HepG2 (cell line): ENCODE measurements at regions not wholly inside any gene's neighbourhood (a gene's known extent, or its start where the extent isn't known, plus 50 kb on each side); places are given as distances from the start of the nearest gene placed in this dataset.

ENCODE experiments used
- ATAC-seq: fragments of 200-7000 bp; cut with Tn5 transposase; 3 replicates; pipeline ENCODE4 v1.9.1; 2020; ENCODE audit warnings: mild to moderate bottlenecking, moderate library complexity
- BruUV-seq: library from RNA; stranded (reverse); fragments of 400-500 nt; replicated peaks from 2 replicates; lab custom pipeline; 2021; lab: Mats Ljungman, UMichigan
- CTCF ChIA-PET: fragments of 300-600 bp; formaldehyde crosslinking; extraction: SDS; loops from one replicate; lab custom pipeline; 2021; ENCODE audit warnings: low total read pairs, inconsistent platforms, low intra/inter-chr PET ratio; lab: Yijun Ruan, JAX
- POLR2A ChIA-PET: fragments of 350-600 bp; sonication (Branson Sonifier 250); formaldehyde crosslinking; loops from one replicate; lab custom pipeline; 2020; ENCODE audit warnings: antibody characterized with exemption, inconsistent platforms; lab: Yijun Ruan, JAX
- DNase-seq: peaks from one replicate; pipeline ENCODE4 v3.0.0-alpha.2; 2015; ENCODE audit warnings: low spot score
- FAIRE-seq: peaks from 3 replicates; lab custom pipeline; 2011; peaks lifted over from hg19 to GRCh38; lab: Jason Lieb, UNC
- H2AFZ ChIP-seq: one replicate; pipeline ENCODE4 v1.6.1; 2011; ENCODE audit warnings: low read length, inconsistent platforms
- H3K27ac ChIP-seq: fragments of 300-600 bp; 3 replicates; pipeline ENCODE4 v1.8.0; 2011; ENCODE audit warnings: mixed run types, mild to moderate bottlenecking, mixed read lengths, low read length, inconsistent platforms; ENCODE audit not compliant: insufficient read depth; ENCODE audit errors: extremely low read length
- H3K27me3 ChIP-seq, 2 experiments: fragments of 200-600 bp in 1 of 2; 2 replicates in 1 of 2; 3 replicates in 1 of 2; pipeline versions ENCODE4 v1.6.0 to v1.8.0; 2011; ENCODE audit warnings: low read length in 2 of 2, mild to moderate bottlenecking in 2 of 2, moderate library complexity in 2 of 2, inconsistent platforms in 1 of 2; ENCODE audit not compliant: insufficient read depth in 2 of 2, control insufficient read depth in 1 of 2
- H3K36me3 ChIP-seq, 2 experiments: fragments of 200-600 bp in 1 of 2; replicated peaks in 1 of 2; 2 replicates in 1 of 2; 3 replicates in 1 of 2; pipeline versions ENCODE4 v1.5.1 to v1.8.0; 2011; ENCODE audit warnings: low read length in 2 of 2, inconsistent platforms in 1 of 2; ENCODE audit not compliant: insufficient read depth in 2 of 2, control insufficient read depth in 1 of 2
- H3K4me1 ChIP-seq: 2 replicates; pipeline ENCODE4 v1.5.1; 2012; ENCODE audit warnings: low read length, inconsistent platforms; ENCODE audit not compliant: insufficient read depth
- H3K4me2 ChIP-seq: 2 replicates; pipeline ENCODE4 v1.6.0; 2011; ENCODE audit warnings: low read depth, low read length, inconsistent platforms
- H3K4me3 ChIP-seq, 3 experiments: fragments of 200-600 bp in 1 of 3; sonication (generic), shearing (Covaris generic) in 1 of 3; replicated peaks in 1 of 3; 2 replicates each; pipeline ENCODE4 v1.5.1; 2011 to 2016; ENCODE audit warnings: low read length in 3 of 3, inconsistent platforms in 2 of 3, low read depth in 2 of 3, mild to moderate bottlenecking in 2 of 3, control low read depth in 1 of 3, mixed read lengths in 1 of 3; ENCODE audit not compliant: insufficient read depth in 1 of 3
- H3K79me2 ChIP-seq: one replicate; pipeline ENCODE4 v1.6.1; 2011; ENCODE audit warnings: low read length, inconsistent platforms; ENCODE audit not compliant: insufficient read depth
- H3K9ac ChIP-seq: 2 replicates; pipeline ENCODE4 v1.6.0; 2011; ENCODE audit warnings: mild to moderate bottlenecking, low read depth, low read length, inconsistent platforms; ENCODE audit not compliant: insufficient read depth
- H3K9me3 ChIP-seq: 2 replicates; pipeline ENCODE4 v1.5.1; 2012; ENCODE audit warnings: mild to moderate bottlenecking, low read length
- H4K20me1 ChIP-seq: 2 replicates; pipeline ENCODE4 v1.6.0; 2011; ENCODE audit warnings: inconsistent platforms, mild to moderate bottlenecking, low read length, moderate library complexity; ENCODE audit not compliant: insufficient read depth
- CBX1 ChIP-seq: IDR thresholded peaks from one replicate; pipeline ENCODE4 v1.6.1; 2016; ENCODE audit warnings: antibody characterized with exemption, low read depth
- KMT2B ChIP-seq: IDR thresholded peaks from 2 replicates; pipeline ENCODE4 v1.6.1; 2016; ENCODE audit warnings: missing genetic modification reagents, missing compliant biosample characterization
- SATB2 ChIP-seq: sonication (generic); formaldehyde crosslinking; IDR thresholded peaks from 2 replicates; pipeline ENCODE4 v1.5.0; 2020; ENCODE audit warnings: missing genetic modification reagents
- ZC3H4 ChIP-seq: sonication (generic); formaldehyde crosslinking; IDR thresholded peaks from 2 replicates; pipeline ENCODE4 v1.4.0; 2020; ENCODE audit warnings: missing genetic modification reagents, borderline replicate concordance
- ZNF563 ChIP-seq: sonication (generic); formaldehyde crosslinking; IDR thresholded peaks from 2 replicates; pipeline ENCODE4 v1.8.0; 2022; ENCODE audit warnings: mild to moderate bottlenecking, moderate library complexity, missing genetic modification reagents
- WGBS: methylation state at CpG from one replicate; pipeline ENCODE4 v1.1.6; 2017; ENCODE audit warnings: low lambda C conversion rate; 5-methylcytosine and 5-hydroxymethylcytosine counted together
- in situ Hi-C: cut with HindIII; loops from 2 replicates; pipeline ENCODE4 v1.10.0; 2017; ENCODE audit warnings: low pct_unique_long_range_greater_than_20kb; ENCODE audit not compliant: extremely low pct_ligation_motif_present
- intact Hi-C: fragments of 100-400 bp; cut with micrococcal nuclease; formaldehyde crosslinking; loops from one replicate; pipeline ENCODE4 v1.10.0; 2022; ENCODE audit not compliant: unreplicated experiment
- TF ChIP-seq, protein P1 (sequence below): sonication (generic); formaldehyde crosslinking; IDR thresholded peaks from 2 replicates; pipeline ENCODE4 v1.5.0; 2020; ENCODE audit warnings: missing genetic modification reagents
- TF ChIP-seq, protein P2 (sequence below): sonication (generic); formaldehyde crosslinking; IDR thresholded peaks from 2 replicates; pipeline ENCODE4 v1.4.0; 2020; ENCODE audit warnings: missing genetic modification reagents

DNA sequence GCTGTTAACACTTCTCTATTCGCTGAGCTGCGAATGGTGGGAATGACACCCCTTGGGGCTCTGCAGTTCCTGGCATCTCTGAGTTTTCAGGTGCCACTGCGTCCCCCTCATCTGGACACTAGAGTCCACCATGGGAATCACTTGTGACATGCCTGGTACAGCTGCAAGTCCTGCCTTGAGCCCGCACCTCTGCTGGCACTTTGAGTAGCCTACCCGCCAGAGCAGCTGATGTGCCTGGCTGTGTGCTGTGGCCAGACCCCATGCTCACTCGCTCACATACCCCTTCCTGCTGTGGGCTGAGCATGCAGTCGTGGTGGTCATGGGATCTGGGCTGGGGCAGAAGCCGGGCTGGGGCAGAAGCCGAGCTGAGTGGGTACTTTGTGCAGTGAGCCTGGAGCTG is 117.6 kb downstream of the RND3 start:
- no TSS peak for BruUV-seq
- no peak for DNase-seq
- H3K9me3 ChIP-seq = peaks cover 82% of the 10 kb centered on the region
- 26% methylated on average over 8 of the region's 9 CpGs for WGBS
- H3K79me2 ChIP-seq = no peaks in the 10 kb centered on the region
- no peak overlapping the region for H2AFZ ChIP-seq
- in situ Hi-C loops = no loop called here
- no peaks in the 10 kb centered on the region for H4K20me1 ChIP-seq
- H3K9ac ChIP-seq = no peak overlapping the region
- no peak overlapping the region for H3K4me3 ChIP-seq
- H3K4me1 ChIP-seq = no peaks in the 10 kb centered on the region
- intact Hi-C loops = no loop called here
- H3K27me3 ChIP-seq = no peaks in the 10 kb centered on the region
- no peak overlapping the region for H3K4me2 ChIP-seq
- no peaks in the 10 kb centered on the region for H3K36me3 ChIP-seq
- H3K27ac ChIP-seq = no peak overlapping the region
- ChIA-PET POLR2A (no interaction called here), CTCF (no interaction called here)
- TF ChIP-seq ZNF563 (CRISPR knock-in tag) (no peak), CBX1 (no peak)
- ATAC-seq = no peak
- FAIRE-seq = no peak

DNA sequence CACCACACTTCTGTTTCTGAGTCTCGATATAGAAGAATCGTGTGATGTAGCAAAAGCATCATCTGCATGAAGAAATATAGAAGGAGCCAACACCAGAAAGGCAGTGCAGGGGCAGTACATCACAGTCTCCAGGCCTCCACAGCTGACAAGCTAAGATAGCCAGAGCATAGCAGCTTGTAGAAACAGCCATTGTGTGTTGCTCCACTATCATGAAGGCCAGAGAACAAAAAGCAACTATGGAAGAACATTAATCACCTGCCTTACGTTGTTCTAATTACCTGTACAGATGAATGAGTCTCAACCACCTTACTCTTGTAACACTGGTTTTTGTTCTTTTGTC is 129.0 kb downstream of the RND3 start:
- H3K36me3 ChIP-seq = no peaks in the 10 kb centered on the region
- ChIA-PET POLR2A (no interaction called here), CTCF (no interaction called here)
- no peak overlapping the region for H3K9ac ChIP-seq
- H3K79me2 ChIP-seq = no peaks in the 10 kb centered on the region
- peaks cover 7% of the 10 kb centered on the region; the same call in 1 of the 2 replicates for H3K4me1 ChIP-seq
- no peak; the same call in 2 of the 3 replicates for ATAC-seq
- 24% methylated on average over 3 of the region's 3 CpGs for WGBS
- DNase-seq = no peak
- BruUV-seq = no TSS peak
- no peaks in the 10 kb centered on the region for H4K20me1 ChIP-seq
- FAIRE-seq = no peak
- H3K4me3 ChIP-seq = no peak overlapping the region
- no peak overlapping the region for H3K4me2 ChIP-seq
- H3K9me3 ChIP-seq = peaks cover 89% of the 10 kb centered on the region
- intact Hi-C loops = no loop called here
- TF ChIP-seq, protein P1, sequence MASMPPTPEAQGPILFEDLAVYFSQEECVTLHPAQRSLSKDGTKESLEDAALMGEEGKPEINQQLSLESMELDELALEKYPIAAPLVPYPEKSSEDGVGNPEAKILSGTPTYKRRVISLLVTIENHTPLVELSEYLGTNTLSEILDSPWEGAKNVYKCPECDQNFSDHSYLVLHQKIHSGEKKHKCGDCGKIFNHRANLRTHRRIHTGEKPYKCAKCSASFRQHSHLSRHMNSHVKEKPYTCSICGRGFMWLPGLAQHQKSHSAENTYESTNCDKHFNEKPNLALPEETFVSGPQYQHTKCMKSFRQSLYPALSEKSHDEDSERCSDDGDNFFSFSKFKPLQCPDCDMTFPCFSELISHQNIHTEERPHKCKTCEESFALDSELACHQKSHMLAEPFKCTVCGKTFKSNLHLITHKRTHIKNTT (CRISPR knock-in tag) = no peak
- no peak for TF ChIP-seq KMT2B (CRISPR knock-in tag)
- no peak for TF ChIP-seq SATB2
- TF ChIP-seq, protein P2, sequence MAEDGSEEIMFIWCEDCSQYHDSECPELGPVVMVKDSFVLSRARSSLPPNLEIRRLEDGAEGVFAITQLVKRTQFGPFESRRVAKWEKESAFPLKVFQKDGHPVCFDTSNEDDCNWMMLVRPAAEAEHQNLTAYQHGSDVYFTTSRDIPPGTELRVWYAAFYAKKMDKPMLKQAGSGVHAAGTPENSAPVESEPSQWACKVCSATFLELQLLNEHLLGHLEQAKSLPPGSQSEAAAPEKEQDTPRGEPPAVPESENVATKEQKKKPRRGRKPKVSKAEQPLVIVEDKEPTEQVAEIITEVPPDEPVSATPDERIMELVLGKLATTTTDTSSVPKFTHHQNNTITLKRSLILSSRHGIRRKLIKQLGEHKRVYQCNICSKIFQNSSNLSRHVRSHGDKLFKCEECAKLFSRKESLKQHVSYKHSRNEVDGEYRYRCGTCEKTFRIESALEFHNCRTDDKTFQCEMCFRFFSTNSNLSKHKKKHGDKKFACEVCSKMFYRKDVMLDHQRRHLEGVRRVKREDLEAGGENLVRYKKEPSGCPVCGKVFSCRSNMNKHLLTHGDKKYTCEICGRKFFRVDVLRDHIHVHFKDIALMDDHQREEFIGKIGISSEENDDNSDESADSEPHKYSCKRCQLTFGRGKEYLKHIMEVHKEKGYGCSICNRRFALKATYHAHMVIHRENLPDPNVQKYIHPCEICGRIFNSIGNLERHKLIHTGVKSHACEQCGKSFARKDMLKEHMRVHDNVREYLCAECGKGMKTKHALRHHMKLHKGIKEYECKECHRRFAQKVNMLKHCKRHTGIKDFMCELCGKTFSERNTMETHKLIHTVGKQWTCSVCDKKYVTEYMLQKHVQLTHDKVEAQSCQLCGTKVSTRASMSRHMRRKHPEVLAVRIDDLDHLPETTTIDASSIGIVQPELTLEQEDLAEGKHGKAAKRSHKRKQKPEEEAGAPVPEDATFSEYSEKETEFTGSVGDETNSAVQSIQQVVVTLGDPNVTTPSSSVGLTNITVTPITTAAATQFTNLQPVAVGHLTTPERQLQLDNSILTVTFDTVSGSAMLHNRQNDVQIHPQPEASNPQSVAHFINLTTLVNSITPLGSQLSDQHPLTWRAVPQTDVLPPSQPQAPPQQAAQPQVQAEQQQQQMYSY (CRISPR knock-in tag) = no peak
- no peak for TF ChIP-seq ZC3H4 (CRISPR knock-in tag)
- H3K27me3 ChIP-seq = no peaks in the 10 kb centered on the region
- no peak overlapping the region for H3K27ac ChIP-seq
- no peak overlapping the region for H2AFZ ChIP-seq
- in situ Hi-C loops = no loop called here
